ENCODE measurements at regions not wholly inside any gene's neighbourhood (a gene's known extent, or its start where the extent isn't known, plus 50 kb on each side); places are given as distances from the start of the nearest gene placed in this dataset.
"Not testable (repeated sequence)": the region's sequence is repeated elsewhere in the genome, so short reads cannot be mapped to it uniquely, and the experiment has no call there.

GRCh38 chr7:35853194-35853593 lies 52.3 kb downstream of the SEPTIN7 start:
- DNase-seq (ENCODE audit: missing footprints); ATAC-seq: not testable (repeated sequence)
- intact Hi-C loops (cut with DNase I): loop anchor here (10.0 kb wide), 1 partner anchor 48 kb away; the partner anchor contains the start of gene SEPTIN7

GRCh38 chr7:35854311-35854710 lies 53.5 kb downstream of the SEPTIN7 start:
- ATAC-seq: no peak
- intact Hi-C loops (cut with DNase I): loop anchor here (10.0 kb wide), 1 partner anchor 50 kb away; the partner anchor contains the start of gene SEPTIN7
- no peak for DNase-seq (ENCODE audit: missing footprints)

DNA sequence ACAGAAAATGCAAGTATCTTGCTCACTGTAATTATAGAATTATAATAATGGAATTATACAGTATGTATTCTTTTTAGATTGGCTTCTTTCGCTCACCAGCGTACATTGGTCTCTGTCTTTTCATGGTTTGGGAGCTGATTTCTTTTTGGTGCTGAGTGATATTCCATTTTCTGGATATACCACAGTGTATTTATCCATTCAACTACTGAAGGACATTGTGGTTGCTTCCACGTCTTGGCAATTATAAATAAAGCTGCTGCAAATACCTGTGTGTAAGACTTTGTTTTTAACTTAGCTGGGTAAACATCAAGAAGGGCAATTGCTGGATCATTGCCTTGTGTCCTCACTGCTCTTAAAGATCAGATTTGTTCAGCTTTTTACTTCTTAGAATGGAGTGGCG lies 55.3 kb downstream of the SEPTIN7 start:
- DNase-seq (ENCODE audit: missing footprints) (no peak), ATAC-seq (no peak)
- intact Hi-C loops (cut with DNase I): loop anchor here (10.0 kb wide), 1 partner anchor 51 kb away; the partner anchor contains the start of gene SEPTIN7

DNA sequence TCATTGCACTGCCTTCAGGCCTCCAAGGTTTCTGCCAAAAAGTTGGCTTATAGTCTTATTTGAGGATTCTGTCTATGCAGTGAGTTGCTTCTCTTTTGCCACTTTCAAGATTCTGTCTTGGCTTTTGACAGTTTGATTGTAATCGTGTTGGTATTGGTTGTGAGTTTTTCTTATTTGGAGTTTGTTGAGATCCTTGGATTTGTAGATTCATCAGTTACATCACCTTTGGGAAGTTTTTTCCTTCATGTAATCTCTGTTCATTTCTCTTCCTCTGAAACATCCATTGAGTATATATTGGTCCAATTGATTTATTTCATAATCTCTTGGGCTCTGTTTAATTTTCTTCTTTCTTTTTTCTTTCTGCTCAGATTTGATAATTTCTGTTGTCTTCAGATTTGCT lies 59.8 kb downstream of the SEPTIN7 start:
- intact Hi-C loops (cut with DNase I): no loop called here
- DNase-seq (ENCODE audit: missing footprints) (no peak), ATAC-seq (no peak)

DNA sequence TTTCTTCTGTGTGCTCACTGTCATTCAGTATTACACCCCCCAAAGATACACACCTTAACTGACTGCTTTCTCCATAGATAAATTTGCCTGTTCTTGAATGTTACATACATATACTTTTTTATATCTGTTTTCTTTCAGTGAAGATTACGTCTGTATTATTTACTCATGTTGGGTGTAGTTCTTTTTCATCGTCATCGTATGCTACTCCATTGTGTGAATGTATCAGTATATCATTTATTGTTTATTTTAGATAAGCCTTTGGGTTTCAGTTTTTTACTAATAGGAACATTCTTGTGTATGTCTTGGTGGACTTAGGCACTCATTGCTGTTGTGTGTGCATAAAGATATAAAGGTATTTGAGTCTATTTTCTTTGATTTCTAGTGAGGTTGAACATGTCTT lies 64.4 kb downstream of the SEPTIN7 start:
- DNase-seq (ENCODE audit: missing footprints) (no peak), ATAC-seq (no peak)
- intact Hi-C loops (cut with DNase I): no loop called here

DNA sequence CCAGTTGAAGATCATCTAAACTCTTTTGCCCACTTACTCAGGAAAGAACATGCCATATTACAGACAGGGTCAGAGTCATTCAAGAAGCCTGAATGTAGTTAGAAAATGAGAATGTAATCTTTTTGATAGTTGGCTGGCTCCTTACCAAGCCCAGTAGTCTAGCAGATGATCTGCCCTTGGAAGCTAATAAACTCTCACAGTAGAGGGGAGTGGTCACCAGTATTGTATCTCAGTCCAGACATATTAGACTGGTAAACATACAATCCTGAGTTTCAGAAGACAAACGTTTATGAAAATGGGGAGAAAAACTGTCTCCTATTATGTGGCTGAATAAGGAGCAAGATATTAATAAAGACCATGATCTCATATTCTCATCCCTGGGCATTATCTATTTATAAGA lies 65.3 kb downstream of the SEPTIN7 start:
- ATAC-seq: no peak
- DNase-seq (ENCODE audit: missing footprints): no peak
- intact Hi-C loops (cut with DNase I): no loop called here

GRCh38 chr7:35869117-35869516 lies 68.3 kb downstream of the SEPTIN7 start:
- intact Hi-C loops (cut with DNase I); ATAC-seq; DNase-seq (ENCODE audit: missing footprints): not testable (repeated sequence)

- ATAC-seq (peak; percentile 63), DNase-seq (ENCODE audit: missing footprints) (no peak)
- intact Hi-C loops (cut with DNase I): no loop called here
These were observed 69.0 kb downstream of the SEPTIN7 start for GRCh38 chr7:35869810-35870209.

- intact Hi-C loops (cut with DNase I): no loop called here
- DNase-seq (ENCODE audit: missing footprints): no peak
- ATAC-seq: no peak
These were observed 71.0 kb downstream of the SEPTIN7 start for GRCh38 chr7:35871856-35872255.

DNA sequence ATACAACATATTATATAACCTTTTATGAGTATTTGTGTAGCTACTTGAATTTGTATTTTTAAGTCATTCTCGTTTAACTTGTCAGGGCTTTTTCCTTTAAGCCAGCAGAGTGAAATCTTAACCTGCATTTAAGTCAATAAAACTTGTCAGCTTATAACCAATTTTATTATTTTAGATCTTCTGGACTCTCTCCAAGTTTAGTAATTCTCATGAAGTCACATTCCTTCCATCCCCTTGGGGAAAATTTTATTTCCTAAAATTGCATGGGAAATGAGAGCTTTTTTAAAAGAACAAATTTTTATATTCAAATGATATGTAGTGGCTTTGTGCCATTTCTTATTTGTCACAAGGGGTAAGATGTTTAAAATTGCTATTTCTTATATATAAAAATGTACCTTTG lies 74.0 kb downstream of the SEPTIN7 start:
- DNase-seq (ENCODE audit: missing footprints) (no peak), ATAC-seq (no peak)
- intact Hi-C loops (cut with DNase I): loop anchor here (5.0 kb wide), 1 partner anchor 73 kb away; the partner anchor contains the start of gene SEPTIN7

DNA sequence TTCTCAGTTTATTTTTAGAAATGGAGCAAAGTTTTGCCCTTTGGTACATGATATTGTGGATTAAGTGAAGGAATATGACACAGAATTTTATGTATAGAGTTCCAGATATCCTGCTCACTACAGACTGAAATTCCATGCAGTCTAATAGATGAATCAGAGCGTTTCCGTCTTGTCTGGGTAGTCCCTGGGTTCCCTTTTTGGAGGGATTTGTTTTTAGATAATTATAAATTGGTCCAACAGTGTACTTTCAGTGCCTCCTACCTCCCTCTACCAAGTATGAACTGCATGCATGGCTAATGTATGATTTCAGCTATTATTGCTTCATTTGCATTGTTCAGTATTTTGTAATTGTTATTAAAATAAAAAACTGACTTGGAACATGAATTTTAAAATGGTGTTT lies 74.4 kb downstream of the SEPTIN7 start:
- DNase-seq (ENCODE audit: missing footprints): no peak
- intact Hi-C loops (cut with DNase I): loop anchor here (5.0 kb wide), 1 partner anchor 73 kb away; the partner anchor contains the start of gene SEPTIN7
- ATAC-seq: no peak

- intact Hi-C loops (cut with DNase I): loop anchor here (5.0 kb wide), 1 partner anchor 76 kb away; the partner anchor contains the start of gene SEPTIN7
- ATAC-seq (no peak), DNase-seq (ENCODE audit: missing footprints) (no peak)
These were observed 77.5 kb downstream of the SEPTIN7 start for GRCh38 chr7:35878351-35878750.

GRCh38 chr7:35887430-35887829 lies 86.6 kb downstream of the SEPTIN7 start:
- DNase-seq (ENCODE audit: missing footprints); intact Hi-C loops (cut with DNase I): not testable (repeated sequence)

DNA sequence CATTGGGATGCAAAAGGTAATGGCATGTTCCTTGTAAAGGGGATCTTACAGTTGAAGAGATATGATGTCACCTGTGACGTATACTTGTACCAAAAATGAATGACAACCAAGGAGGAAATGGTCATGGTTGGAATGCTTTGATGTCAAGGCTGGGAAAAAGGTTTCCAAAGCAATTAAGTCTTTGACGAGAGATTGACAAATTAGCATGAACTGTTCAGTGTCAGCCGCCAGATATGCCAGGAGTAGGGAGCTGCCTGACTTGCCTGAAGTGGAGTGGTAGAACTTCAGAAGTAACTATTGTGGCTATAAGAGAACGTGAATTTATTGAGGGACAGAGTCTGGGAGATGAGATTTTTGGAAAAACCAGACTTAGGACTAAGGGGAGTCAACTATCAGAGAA lies 88.1 kb downstream of the SEPTIN7 start:
- ATAC-seq (no peak), DNase-seq (ENCODE audit: missing footprints) (no peak)
- intact Hi-C loops (cut with DNase I): no loop called here

More at GRCh38 chr7:35887430-35887829, 86.6 kb downstream of the SEPTIN7 start:
- not testable (repeated sequence) for ATAC-seq

DNA sequence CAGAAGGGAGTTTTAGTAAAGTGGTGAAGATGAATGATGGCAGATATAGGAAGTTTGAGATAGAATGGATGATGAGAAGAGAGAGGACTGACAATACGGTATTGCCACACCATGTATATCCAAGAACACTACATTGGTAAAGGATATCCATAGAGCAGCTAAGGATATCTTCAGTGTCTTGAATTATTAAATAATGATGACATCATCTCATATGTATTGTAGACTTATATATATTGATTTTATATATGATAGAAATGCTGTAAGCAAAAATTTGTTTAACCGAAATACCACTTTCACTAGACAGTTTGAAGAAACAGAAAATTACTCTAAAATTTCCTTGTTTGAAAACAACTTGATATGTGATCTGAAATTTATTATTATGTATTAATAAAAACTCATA lies 89.0 kb downstream of the SEPTIN7 start:
- DNase-seq (ENCODE audit: missing footprints) (no peak), ATAC-seq (no peak)
- intact Hi-C loops (cut with DNase I): loop anchor here (5.0 kb wide), 1 partner anchor 88 kb away; the partner anchor contains the start of gene SEPTIN7

DNA sequence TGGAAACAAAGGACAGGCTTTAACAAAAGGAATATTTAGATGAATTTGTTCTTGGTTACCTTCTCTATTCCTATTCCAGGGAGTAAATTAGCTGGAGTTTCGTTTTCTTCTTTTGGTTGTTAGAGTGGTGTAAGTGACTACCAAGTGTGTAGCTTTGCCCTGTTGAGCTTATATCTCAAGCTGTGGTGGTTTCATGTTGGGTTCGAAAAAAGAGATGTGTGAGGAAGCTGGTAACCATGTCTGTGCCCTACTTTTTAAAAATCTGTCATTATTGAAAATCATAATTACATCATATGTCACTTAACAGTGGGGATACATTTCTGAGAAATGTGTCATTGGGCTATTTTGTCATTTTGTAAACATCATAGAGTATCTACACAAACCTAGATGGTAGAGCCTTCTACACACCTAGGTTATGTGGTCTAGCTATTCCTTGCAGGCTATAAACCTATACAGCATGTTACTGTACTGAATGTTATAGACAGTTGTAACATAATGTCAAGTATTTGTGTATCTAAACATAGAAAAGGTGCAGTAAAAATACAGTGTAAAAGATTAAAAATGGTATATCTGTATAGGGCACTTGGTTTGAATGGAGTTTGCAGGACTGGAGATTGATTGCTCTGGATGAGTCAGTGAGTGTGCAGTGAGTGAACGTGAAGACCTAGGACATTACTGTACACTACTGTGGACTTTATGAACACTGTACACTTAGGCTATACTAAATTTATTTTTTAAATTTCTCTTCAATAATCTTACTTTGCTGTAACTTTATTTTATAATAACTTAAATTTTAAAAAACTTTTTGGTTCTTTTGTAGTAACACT lies 90.4 kb downstream of the SEPTIN7 start:
- ATAC-seq: no peak
- intact Hi-C loops (cut with DNase I): loop anchor here (5.0 kb wide), 1 partner anchor 89 kb away; the partner anchor contains the start of gene SEPTIN7
- no peak for DNase-seq (ENCODE audit: missing footprints)

DNA sequence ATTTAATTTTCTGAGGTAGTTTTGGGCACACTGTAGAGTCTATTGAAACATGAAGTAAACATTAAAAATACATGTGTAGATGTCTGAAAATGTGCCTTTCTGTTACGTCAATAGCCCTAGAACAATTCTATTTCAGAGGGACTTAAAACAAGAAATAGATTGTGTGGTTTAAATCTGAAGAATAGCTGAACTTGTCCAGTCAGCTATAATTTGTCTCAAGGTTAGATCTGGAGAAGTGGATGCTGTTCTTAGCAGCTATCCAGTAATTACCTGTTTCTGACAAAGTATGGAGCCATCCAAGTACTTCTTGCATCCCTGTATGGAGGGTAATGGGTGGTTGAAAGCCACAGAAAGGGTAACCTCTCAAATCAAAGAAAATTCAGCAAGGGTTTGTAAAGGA lies 92.8 kb downstream of the SEPTIN7 start:
- intact Hi-C loops (cut with DNase I): loop anchor here (5.0 kb wide), 1 partner anchor 91 kb away; the partner anchor contains the start of gene SEPTIN7
- no peak for DNase-seq (ENCODE audit: missing footprints)
- no peak for ATAC-seq

GRCh38 chr7:35894721-35895120 lies 93.9 kb downstream of the SEPTIN7 start:
- no peak for ATAC-seq
- DNase-seq (ENCODE audit: missing footprints): no peak
- intact Hi-C loops (cut with DNase I): loop anchor here (5.0 kb wide), 1 partner anchor 92 kb away; the partner anchor contains the start of gene SEPTIN7

DNA sequence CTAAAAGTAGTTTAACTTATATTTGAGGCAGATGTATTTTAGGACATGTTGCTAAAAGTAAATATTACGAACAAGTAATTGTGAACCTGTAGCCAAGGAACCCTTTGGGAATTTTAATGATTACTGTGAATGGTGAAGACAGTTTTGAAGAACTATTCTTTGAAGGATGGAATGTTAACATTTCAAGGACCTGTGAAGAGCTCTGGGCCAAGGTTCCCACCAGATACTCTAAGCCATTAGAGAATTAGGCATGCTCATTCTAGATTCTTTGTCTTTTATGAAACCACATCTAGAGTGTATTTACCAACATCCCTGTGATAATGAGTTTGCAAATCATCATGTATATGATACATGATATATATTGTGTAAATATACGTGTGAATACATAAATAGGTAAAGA lies 99.8 kb downstream of the SEPTIN7 start:
- intact Hi-C loops (cut with DNase I): no loop called here
- ATAC-seq (no peak), DNase-seq (ENCODE audit: missing footprints) (no peak)

DNA sequence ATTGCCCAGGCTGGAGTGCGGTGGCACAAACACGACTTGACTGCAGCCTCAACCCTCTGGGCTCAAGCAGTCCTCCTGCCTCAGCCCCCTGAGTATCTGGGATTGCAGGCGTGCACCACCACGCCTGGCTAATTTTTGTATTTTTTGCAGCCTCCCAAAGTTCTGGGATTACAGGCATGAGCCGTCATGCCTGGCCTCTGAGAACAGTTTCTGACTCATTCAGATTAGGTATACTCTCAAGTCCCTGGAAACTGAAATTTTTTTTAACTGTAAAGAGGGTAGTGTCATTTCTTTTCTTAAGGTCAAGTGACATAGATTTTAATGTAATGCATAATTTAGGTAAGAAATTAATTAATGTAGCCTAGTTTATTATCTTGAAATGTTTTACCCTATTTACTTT lies 104.7 kb downstream of the SEPTIN7 start:
- intact Hi-C loops (cut with DNase I): loop anchor here (1.0 to 5.0 kb wide), 2 partner anchors 103 to 196 kb away; partner anchors contain the start of gene SEPTIN7
- ATAC-seq: no peak
- DNase-seq (ENCODE audit: missing footprints): no peak
